ENCODE measurements at regions not wholly inside any gene's neighbourhood (a gene's known extent, or its start where the extent isn't known, plus 50 kb on each side); places are given as distances from the start of the nearest gene placed in this dataset.

DNA sequence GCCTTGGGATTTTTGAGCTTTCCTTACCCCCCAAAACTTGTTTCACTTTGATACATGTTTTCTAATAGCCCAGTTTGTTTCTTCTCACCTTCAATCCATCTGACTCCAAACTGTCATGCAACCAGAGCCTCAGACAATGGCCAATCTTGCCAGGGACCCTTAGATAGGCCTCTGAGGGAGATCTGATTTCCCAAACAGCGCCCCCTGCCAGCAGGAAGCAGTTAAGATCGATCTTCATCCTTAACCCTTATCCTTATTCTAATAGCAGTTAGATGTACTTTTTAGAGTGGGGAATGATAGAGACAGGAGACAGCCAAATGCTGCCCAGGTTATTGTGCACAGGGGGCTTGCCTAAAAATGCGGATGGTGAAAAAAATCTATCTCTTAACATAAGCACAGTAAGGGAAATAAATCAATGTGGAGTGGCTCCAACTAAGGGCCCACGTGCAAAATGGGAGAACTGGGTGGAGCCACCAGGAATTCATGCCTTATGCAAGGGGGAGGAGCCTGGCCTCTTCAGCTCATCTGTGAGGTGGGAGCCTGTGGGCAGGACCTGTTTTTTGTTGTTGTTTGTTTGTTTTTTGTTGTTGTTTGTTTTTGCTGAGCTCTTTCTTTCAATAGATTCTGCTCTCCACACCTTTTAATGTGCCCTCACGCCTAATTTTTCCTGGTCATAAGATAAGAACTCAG is 833.6 kb upstream of the AGA start:
- no peak for DNase-seq (ENCODE audit: low read depth in 3 of 3)

GRCh38 chr4:178280362-178280761 is 838.1 kb upstream of the AGA start:
- no peak for DNase-seq (ENCODE audit: low read depth in 3 of 3)

- no peak for DNase-seq (ENCODE audit: low read depth in 3 of 3)
Measured at GRCh38 chr4:178288462-178288861, 846.2 kb upstream of the AGA start.

GRCh38 chr4:178293601-178294000 is 851.4 kb upstream of the AGA start:
- DNase-seq (ENCODE audit: low read depth in 3 of 3) = no peak

DNA sequence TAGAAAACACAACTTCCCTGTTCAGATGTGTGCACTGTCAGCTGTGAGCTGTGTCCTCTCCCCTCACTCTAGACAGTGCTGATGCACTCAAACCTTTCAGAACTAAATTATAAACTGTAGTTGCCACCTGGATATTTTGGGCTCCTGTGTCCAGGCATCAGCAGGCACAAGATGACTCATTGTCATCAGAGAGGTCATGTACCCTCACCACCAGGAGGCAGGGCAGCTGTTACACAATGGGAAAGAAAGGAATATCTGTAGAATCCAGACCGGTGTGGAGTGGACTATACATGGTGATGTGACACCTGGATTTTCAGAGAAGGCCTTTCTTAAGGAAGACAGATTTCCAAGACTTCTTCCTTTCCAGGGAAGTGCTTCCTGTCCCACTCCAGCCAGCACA is 854.4 kb upstream of the AGA start:
- no peak for DNase-seq (ENCODE audit: low read depth in 3 of 3)

GRCh38 chr4:178306565-178306964 is 864.3 kb upstream of the AGA start:
- DNase-seq (ENCODE audit: low read depth in 3 of 3) = no peak

DNA sequence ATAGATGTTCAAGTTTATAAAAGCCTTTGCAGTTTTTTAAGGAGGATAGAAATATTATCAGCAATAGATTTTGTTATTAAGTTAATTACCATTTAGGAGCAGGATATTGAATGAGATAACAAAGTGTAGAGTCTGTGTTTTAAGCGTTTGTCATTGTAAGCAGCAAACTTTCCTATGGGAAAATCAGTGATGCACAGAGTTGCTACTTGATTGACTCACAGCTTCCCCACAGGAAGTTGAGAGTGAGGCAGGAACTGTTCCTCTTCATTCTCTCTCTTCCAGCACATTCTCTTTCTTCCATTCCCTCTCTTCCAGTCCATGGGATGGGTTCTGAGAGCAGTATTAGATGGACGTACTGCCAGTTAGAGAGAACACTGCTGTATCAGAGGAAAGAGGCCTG is 867.7 kb upstream of the AGA start:
- no peak for DNase-seq (ENCODE audit: low read depth in 3 of 3)

DNA sequence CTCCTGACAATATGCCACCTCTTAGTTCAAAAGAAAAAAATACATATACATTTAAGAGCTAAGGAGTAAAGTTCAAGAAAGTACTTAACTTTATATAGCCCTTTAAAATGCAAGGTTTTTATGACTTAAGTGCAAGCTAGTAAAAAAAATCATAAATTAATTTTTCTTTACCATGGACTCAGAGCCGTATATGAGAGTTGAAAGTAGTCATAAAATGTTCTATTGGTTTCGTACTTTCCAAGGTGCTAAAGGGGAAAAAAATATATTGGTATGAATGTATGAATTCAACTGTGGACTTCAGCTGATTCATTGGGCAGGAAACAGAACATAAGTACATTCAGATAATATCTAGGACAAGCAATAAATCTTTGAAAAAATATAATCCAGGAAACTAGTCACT is 869.8 kb upstream of the AGA start:
- no peak for DNase-seq (ENCODE audit: low read depth in 3 of 3)

- DNase-seq (ENCODE audit: low read depth in 3 of 3) = no peak
Measured at GRCh38 chr4:178314287-178314686, 872.0 kb upstream of the AGA start.

DNA sequence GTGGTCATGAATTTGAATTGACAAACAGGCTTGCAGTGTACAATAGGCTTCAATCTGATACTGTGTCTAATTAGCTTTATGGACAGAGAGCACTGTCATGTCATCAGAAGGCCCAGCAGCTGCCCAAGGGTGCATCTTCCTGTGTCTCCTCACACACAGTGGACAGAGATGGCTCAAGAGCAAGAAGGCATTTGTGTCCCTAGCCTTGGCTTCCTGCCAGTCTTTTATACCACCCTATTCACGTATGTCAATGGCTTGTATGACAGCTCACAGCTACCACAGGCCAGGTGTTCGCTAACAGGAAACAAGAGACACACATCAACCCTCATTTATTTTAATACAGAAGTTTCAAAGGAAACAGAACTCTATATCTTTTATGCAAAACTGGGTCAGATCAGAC is 874.0 kb upstream of the AGA start:
- no peak for DNase-seq (ENCODE audit: low read depth in 3 of 3)

- no peak for DNase-seq (ENCODE audit: low read depth in 3 of 3)
Measured at GRCh38 chr4:178320003-178320402, 877.8 kb upstream of the AGA start.

GRCh38 chr4:178322524-178323183 is 880.4 kb upstream of the AGA start:
- no peak for DNase-seq (ENCODE audit: low read depth in 3 of 3)

GRCh38 chr4:178329226-178329872 is 887.1 kb upstream of the AGA start:
- no peak for DNase-seq (ENCODE audit: low read depth in 3 of 3)

DNA sequence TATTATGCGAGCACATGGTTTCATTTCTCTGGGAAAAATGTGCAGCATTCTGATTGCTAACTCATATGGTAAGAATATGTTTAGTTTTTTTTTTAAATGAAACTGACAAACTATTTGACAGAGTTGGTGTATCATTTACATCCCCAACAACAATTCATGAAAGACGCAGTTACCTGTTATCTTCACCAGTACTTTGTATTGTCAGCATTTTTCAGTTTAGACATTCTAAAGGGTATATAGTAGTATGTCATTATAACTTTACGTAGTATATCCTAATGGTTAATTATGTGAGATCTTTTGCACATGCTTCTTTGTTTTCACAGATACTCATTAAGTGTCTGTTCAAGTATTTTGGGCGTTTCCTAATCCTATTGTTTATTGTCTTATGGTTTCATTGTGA is 891.1 kb upstream of the AGA start:
- no peak for DNase-seq (ENCODE audit: low read depth in 3 of 3)

GRCh38 chr4:178339769-178340168 is 897.5 kb upstream of the AGA start:
- no peak for DNase-seq (ENCODE audit: low read depth in 3 of 3)

GRCh38 chr4:178340468-178340867 is 898.2 kb upstream of the AGA start:
- no peak for DNase-seq (ENCODE audit: low read depth in 3 of 3)

DNA sequence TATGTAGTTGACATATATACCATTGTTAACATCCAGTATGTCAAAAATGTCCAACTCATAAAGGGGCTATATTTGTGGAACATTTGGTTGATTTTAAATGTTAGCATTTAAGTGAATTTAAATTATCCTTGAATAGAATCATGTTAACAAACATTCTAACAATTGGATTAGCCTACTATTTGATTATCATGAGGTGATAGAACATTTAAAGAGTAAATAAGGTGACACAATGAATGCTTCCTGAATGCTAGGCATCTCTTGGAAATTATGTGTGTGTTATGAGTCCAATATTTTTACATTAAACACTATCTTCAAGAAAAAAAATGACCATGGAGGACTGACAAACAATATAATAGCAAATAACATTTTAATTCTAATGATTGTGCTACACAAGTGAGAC is 901.9 kb upstream of the AGA start:
- no peak for DNase-seq (ENCODE audit: low read depth in 3 of 3)

- no peak for DNase-seq (ENCODE audit: low read depth in 3 of 3)
Measured at GRCh38 chr4:178347111-178347510, 904.9 kb upstream of the AGA start.

DNA sequence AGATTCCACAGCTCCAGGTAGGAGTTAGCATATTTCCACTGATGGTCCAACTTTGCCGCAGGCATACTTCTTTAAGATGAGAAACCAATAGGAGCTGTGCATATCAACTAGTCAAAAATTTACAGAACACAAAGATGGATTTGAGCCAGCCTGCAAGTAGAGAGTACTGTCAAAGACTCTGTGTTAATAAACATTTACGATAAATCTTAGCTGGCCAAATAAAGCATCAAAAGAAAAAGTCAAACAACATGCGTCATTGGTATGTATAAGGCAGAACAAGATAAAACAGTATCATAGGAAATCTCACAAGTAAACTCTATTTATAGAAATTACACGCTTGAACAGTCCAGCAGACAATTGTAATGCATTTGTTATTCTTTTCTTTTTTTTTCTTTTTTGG is 907.4 kb upstream of the AGA start:
- no peak for DNase-seq (ENCODE audit: low read depth in 3 of 3)

GRCh38 chr4:178351185-178351584 is 908.9 kb upstream of the AGA start:
- DNase-seq (ENCODE audit: low read depth in 3 of 3) = no peak

DNA sequence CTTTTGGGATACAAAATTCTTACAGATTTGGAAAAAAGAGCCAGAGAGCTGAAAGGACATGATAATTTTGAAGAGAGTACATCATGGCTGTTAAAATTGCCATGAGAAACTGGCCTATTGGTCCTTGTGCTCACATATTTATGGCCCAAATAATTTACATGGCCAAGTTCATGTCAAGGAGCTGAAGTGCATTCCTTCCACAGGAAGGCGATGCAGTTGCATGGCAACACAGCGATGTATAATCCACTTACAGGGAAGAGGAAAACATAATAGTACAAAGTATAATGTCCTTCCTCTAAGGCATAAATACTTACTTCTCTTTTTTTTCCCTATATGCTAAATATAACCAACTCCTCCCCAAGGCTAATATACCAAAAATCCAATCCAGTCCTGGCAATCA is 914.5 kb upstream of the AGA start:
- no peak for DNase-seq (ENCODE audit: low read depth in 3 of 3)

GRCh38 chr4:178385481-178385880 is 943.2 kb upstream of the AGA start:
- no peak for DNase-seq (ENCODE audit: low read depth in 3 of 3)

DNA sequence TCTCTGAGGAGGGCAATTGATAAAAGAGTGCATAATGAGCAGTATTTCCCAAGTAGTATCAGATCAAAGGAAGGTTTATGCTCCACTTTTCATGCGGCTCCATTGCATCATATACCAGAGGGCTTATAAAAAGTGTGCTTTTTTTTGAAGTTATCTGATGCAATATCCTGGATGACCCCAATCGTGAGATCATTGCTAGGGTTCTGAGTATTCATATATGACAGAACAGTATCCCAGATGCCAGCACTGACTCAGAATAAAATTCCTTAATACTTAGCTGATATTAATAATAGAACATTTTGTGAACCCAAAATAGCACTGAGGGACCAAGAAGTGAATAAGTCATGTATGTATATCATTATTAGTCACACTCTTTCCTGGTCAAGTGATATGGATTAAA is 945.5 kb upstream of the AGA start:
- DNase-seq (ENCODE audit: low read depth in 3 of 3) = no peak
